ENCODE measurements at regions not wholly inside any gene's neighbourhood (a gene's known extent, or its start where the extent isn't known, plus 50 kb on each side); places are given as distances from the start of the nearest gene placed in this dataset.

GRCh38 chr16:27677263-27677662 lies 127.3 kb downstream of the KATNIP start:
- Histone ChIP-seq H3K9ac (ENCODE audit: extremely low read depth, insufficient read length, low read length) (no peak overlapping the region), H3K4me1 (ENCODE audit: insufficient read depth, low read length) (no peaks in the 10 kb centered on the region), H2BK12ac (ENCODE audit: insufficient read length, low read depth, low read length) (no peak overlapping the region), H2BK15ac (ENCODE audit: low read depth, low read length) (no peak overlapping the region), H2AK5ac (ENCODE audit: insufficient read length, low read length) (no peak overlapping the region), H3K4me2 (ENCODE audit: insufficient read depth, insufficient read length, low read length) (no peak overlapping the region), H3K23ac (ENCODE audit: insufficient read length, low read depth, low read length) (no peak overlapping the region), H2AFZ (ENCODE audit: low read length) (no peak overlapping the region), H4K5ac (ENCODE audit: insufficient read length, low read depth, low read length) (no peak overlapping the region), H3K27ac (ENCODE audit: insufficient read length, low read depth, low read length) (no peak overlapping the region), H3K23me2 (ENCODE audit: insufficient read length, low read depth, low read length, poor library complexity, severe bottlenecking) (no peaks in the 10 kb centered on the region), H3K14ac (ENCODE audit: insufficient read depth, low read length) (no peak overlapping the region), H3K56ac (ENCODE audit: insufficient read length, low read depth, low read length) (no peak overlapping the region), H3K18ac (ENCODE audit: insufficient read length, low read depth, low read length) (no peak overlapping the region), H4K20me1 (ENCODE audit: control insufficient read depth, insufficient read depth, insufficient read length) (no peaks in the 10 kb centered on the region), H4K91ac (ENCODE audit: insufficient read length, low read depth, low read length) (no peak overlapping the region), H3K27me3 (ENCODE audit: insufficient read depth, low read length) (no peaks in the 10 kb centered on the region), H2BK5ac (ENCODE audit: insufficient read length, low read length) (no peak overlapping the region), H3K4ac (ENCODE audit: low read depth, low read length) (no peak overlapping the region), H3T11ph (ENCODE audit: low read length) (no peak overlapping the region), H2BK20ac (ENCODE audit: low read depth, low read length, poor library complexity, severe bottlenecking) (no peak overlapping the region), H2BK120ac (ENCODE audit: low read depth, low read length, poor library complexity, severe bottlenecking) (no peak overlapping the region), H3K79me2 (ENCODE audit: insufficient read depth, low read length) (no peaks in the 10 kb centered on the region), H3K79me1 (ENCODE audit: insufficient read depth, low read depth, low read length, poor library complexity, severe bottlenecking) (no peaks in the 10 kb centered on the region), H4K8ac (replicated peaks; ENCODE audit: insufficient read length, low read depth, low read length) (no peak overlapping the region), H3K9me3 (ENCODE audit: control insufficient read depth, low read depth, low read length) (no peaks in the 10 kb centered on the region)
- no peak for DNase-seq
- no peaks in the 10 kb centered on the region for H3K27me3 Mint-ChIP-seq (ENCODE audit: low read depth)
- peaks cover 9 to 35% (median 27%) of the 10 kb centered on the region in 3 experiments for H3K36me3 Mint-ChIP-seq (ENCODE audit: insufficient read depth in 1 of 3, low read depth in 3 of 3)
- H3K27ac Mint-ChIP-seq = no peak overlapping the region; a peak in 1 of 7 replicates
- WGBS (ENCODE audit: extremely low coverage, insufficient read length, low lambda C conversion rate) = no CpG with 5 or more reads among the region's 3 CpGs
- H3K4me3 Mint-ChIP-seq = no peak overlapping the region
- TF ChIP-seq CTCF (conservative IDR thresholded peaks at IDR 0.05) = no peak
- H3K9me3 Mint-ChIP-seq = peaks cover 0 to 6% of the 10 kb centered on the region in 2 experiments; a peak in 2 of 5 replicates
- peaks cover 5 to 11% of the 10 kb centered on the region in 2 experiments for H3K4me1 Mint-ChIP-seq
